NB4 (cell line): ENCODE measurements at regions not wholly inside any gene's neighbourhood (a gene's known extent, or its start where the extent isn't known, plus 50 kb on each side); places are given as distances from the start of the nearest gene placed in this dataset.
"Not testable (repeated sequence)": the region's sequence is repeated elsewhere in the genome, so short reads cannot be mapped to it uniquely, and the experiment has no call there.

ENCODE experiments used
- DNase-seq: peaks from one replicate; pipeline ENCODE4 v3.0.0; 2010; ENCODE audit warnings: low read depth
- H3K4me3 ChIP-seq: one replicate; pipeline ENCODE4 v1.5.1; 2011; ENCODE audit warnings: mild to moderate bottlenecking, low read depth, low read length, moderate library complexity
- CTCF ChIP-seq: IDR thresholded peaks from one replicate; pipeline ENCODE4 v1.5.1; 2012; ENCODE audit warnings: low read depth, low read length
- MAX ChIP-seq: IDR thresholded peaks from 2 replicates; pipeline ENCODE4 v1.6.1; 2011; ENCODE audit warnings: low read depth, low read length
- MYC ChIP-seq: IDR thresholded peaks from 2 replicates; pipeline ENCODE4 v1.6.1; 2011; ENCODE audit warnings: low read depth, low read length
- POLR2A ChIP-seq: IDR thresholded peaks from 2 replicates; pipeline ENCODE4 v1.6.1; 2011; ENCODE audit warnings: mild to moderate bottlenecking; ENCODE audit not compliant: insufficient read length; ENCODE audit errors: extremely low read depth

- DNase-seq: no peak
- TF ChIP-seq CTCF (no peak), MAX (no peak), POLR2A (no peak), MYC (no peak)
- H3K4me3 ChIP-seq: no peak overlapping the region
Observed at GRCh38 chr2:82043867-82044266, 1739.3 kb upstream of the LRRTM1 start.

GRCh38 chr2:82027921-82028615 lies 1723.5 kb upstream of the LRRTM1 start:
- no peak for TF ChIP-seq POLR2A
- TF ChIP-seq MYC: no peak
- no peak for TF ChIP-seq CTCF
- no peak for TF ChIP-seq MAX
- DNase-seq: no peak
- no peak overlapping the region for H3K4me3 ChIP-seq

GRCh38 chr2:82023710-82024109 lies 1719.2 kb upstream of the LRRTM1 start:
- H3K4me3 ChIP-seq: no peak overlapping the region
- TF ChIP-seq MYC: no peak
- peak; percentile 45 for TF ChIP-seq CTCF
- peak; percentile 13 for DNase-seq

- no peak for DNase-seq
- no peak overlapping the region for H3K4me3 ChIP-seq
- TF ChIP-seq MAX: no peak
- no peak for TF ChIP-seq POLR2A
- TF ChIP-seq CTCF: no peak
- TF ChIP-seq MYC: no peak
Observed at GRCh38 chr2:82013641-82014040, 1709.1 kb upstream of the LRRTM1 start.

GRCh38 chr2:82007071-82007664 lies 1702.6 kb upstream of the LRRTM1 start:
- no peak overlapping the region for H3K4me3 ChIP-seq
- TF ChIP-seq CTCF (no peak), POLR2A (no peak), MYC (no peak), MAX (no peak)
- DNase-seq: no peak

GRCh38 chr2:82005889-82006288 lies 1701.3 kb upstream of the LRRTM1 start:
- DNase-seq, H3K4me3 ChIP-seq: not testable (repeated sequence)
